ENCODE measurements at regions not wholly inside any gene's neighbourhood (a gene's known extent, or its start where the extent isn't known, plus 50 kb on each side); places are given as distances from the start of the nearest gene placed in this dataset.

- TF ChIP-seq ZBTB6 (tag by site-specific recombination; IDR thresholded peaks at IDR 0.05): no peak
- TF ChIP-seq ZEB2 (tag by site-specific recombination; IDR thresholded peaks at IDR 0.05): no peak
- TF ChIP-seq CTCF (tag by site-specific recombination; IDR thresholded peaks at IDR 0.05): no peak
- TF ChIP-seq ZNF112 (tag by site-specific recombination; IDR thresholded peaks at IDR 0.05): no peak
- TF ChIP-seq ZNF138 (tag by site-specific recombination; IDR thresholded peaks at IDR 0.05; ENCODE audit: borderline replicate concordance): no peak
- no peak for TF ChIP-seq ZNF501 (tag by site-specific recombination; IDR thresholded peaks at IDR 0.05)
- TF ChIP-seq ZNF571 (tag by site-specific recombination; IDR thresholded peaks at IDR 0.05): no peak
- no peak for TF ChIP-seq ZNF555 (tag by site-specific recombination; conservative IDR thresholded peaks at IDR 0.05)
- TF ChIP-seq ZNF121 (tag by site-specific recombination; IDR thresholded peaks at IDR 0.05): no peak
- no peak for TF ChIP-seq ZNF704 (tag by site-specific recombination; IDR thresholded peaks at IDR 0.05)
Measured at GRCh38 chr10:88161070-88161469, 297.6 kb downstream of the PTEN start (continued).

- ChIA-PET CTCF (no interaction called here), POLR2A (no interaction called here)
- no peaks in the 10 kb centered on the region for H3K36me3 ChIP-seq (ENCODE audit: control insufficient read depth in 2 of 2, insufficient read depth in 1 of 2, low read length in 2 of 2)
- H3K27ac ChIP-seq (ENCODE audit: extremely low read depth, low read depth, low read length): no peak overlapping the region
- no peak overlapping the region for H3K4me3 ChIP-seq (ENCODE audit: low read depth, low read length)
- H3K9me3 ChIP-seq (ENCODE audit: control insufficient read depth, insufficient read depth, low read depth, low read length): no peaks in the 10 kb centered on the region
- H3K4me1 ChIP-seq (ENCODE audit: control insufficient read depth, insufficient read depth, low read length): no peaks in the 10 kb centered on the region
- TF ChIP-seq HOXD13 (CRISPR knock-in tag; IDR thresholded peaks at IDR 0.05; ENCODE audit: borderline replicate concordance) (no peak), ZNF544 (tag by site-specific recombination; IDR thresholded peaks at IDR 0.05) (no peak), ZBTB8A (tag by site-specific recombination; IDR thresholded peaks at IDR 0.05) (no peak), PRDM6 (tag by site-specific recombination; IDR thresholded peaks at IDR 0.05) (no peak), KLF9 (tag by site-specific recombination; IDR thresholded peaks at IDR 0.05; ENCODE audit: low read depth) (no peak), MYNN (tag by site-specific recombination; IDR thresholded peaks at IDR 0.05; ENCODE audit: borderline replicate concordance) (no peak)
Measured at GRCh38 chr10:88161756-88162155, 298.3 kb downstream of the PTEN start.

GRCh38 chr10:88162852-88163251 is 299.4 kb downstream of the PTEN start:
- H3K9me3 ChIP-seq (ENCODE audit: control insufficient read depth, insufficient read depth, low read depth, low read length): no peaks in the 10 kb centered on the region
- no peaks in the 10 kb centered on the region for H3K36me3 ChIP-seq (ENCODE audit: control insufficient read depth in 2 of 2, insufficient read depth in 1 of 2, low read length in 2 of 2)
- H3K4me3 ChIP-seq (ENCODE audit: low read depth, low read length): no peak overlapping the region
- TF ChIP-seq ZBTB11 (tag by site-specific recombination; conservative IDR thresholded peaks at IDR 0.05; ENCODE audit: low read depth): no peak
- TF ChIP-seq ZNF529 (tag by site-specific recombination; IDR thresholded peaks at IDR 0.05; ENCODE audit: insufficient replicate concordance): no peak
- TF ChIP-seq KLF10 (tag by site-specific recombination; IDR thresholded peaks at IDR 0.05): no peak
- TF ChIP-seq ZNF24 (tag by site-specific recombination; IDR thresholded peaks at IDR 0.05): no peak
- no peak for TF ChIP-seq ZNF548 (tag by site-specific recombination; IDR thresholded peaks at IDR 0.05)
- TF ChIP-seq ZNF558 (tag by site-specific recombination; IDR thresholded peaks at IDR 0.05): no peak
- no peak for TF ChIP-seq ZNF677 (tag by site-specific recombination; IDR thresholded peaks at IDR 0.05)
- TF ChIP-seq KLF8 (tag by site-specific recombination; IDR thresholded peaks at IDR 0.05): no peak
- no peaks in the 10 kb centered on the region for H3K4me1 ChIP-seq (ENCODE audit: control insufficient read depth, insufficient read depth, low read length)
- no peak overlapping the region for H3K27ac ChIP-seq (ENCODE audit: extremely low read depth, low read depth, low read length)
- ChIA-PET CTCF (interaction anchor here (0.6 kb wide), 1 partner anchor 363 kb away, joined by 3 read pairs; no protein-coding TSS in a partner anchor), POLR2A (no interaction called here)
